ENCODE measurements at regions not wholly inside any gene's neighbourhood (a gene's known extent, or its start where the extent isn't known, plus 50 kb on each side); places are given as distances from the start of the nearest gene placed in this dataset.

DNA sequence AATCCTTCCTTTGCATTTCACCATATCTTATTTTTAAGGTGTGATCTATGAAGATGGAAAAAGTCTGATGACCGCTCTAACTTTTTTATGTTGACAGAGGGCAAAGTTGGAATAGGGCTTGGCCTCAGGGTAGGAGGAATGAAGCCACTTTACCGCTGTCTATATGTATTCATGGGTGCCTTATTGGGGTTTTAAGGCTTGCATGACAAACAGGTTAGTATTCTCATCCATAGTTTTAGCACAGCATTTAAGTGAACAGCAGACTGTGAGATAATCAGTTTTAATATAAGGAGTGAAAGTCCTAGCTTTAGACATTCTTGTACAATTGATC lies 81.7 kb upstream of the BMP2K start:
- TF ChIP-seq, protein P1, sequence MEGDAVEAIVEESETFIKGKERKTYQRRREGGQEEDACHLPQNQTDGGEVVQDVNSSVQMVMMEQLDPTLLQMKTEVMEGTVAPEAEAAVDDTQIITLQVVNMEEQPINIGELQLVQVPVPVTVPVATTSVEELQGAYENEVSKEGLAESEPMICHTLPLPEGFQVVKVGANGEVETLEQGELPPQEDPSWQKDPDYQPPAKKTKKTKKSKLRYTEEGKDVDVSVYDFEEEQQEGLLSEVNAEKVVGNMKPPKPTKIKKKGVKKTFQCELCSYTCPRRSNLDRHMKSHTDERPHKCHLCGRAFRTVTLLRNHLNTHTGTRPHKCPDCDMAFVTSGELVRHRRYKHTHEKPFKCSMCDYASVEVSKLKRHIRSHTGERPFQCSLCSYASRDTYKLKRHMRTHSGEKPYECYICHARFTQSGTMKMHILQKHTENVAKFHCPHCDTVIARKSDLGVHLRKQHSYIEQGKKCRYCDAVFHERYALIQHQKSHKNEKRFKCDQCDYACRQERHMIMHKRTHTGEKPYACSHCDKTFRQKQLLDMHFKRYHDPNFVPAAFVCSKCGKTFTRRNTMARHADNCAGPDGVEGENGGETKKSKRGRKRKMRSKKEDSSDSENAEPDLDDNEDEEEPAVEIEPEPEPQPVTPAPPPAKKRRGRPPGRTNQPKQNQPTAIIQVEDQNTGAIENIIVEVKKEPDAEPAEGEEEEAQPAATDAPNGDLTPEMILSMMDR (IDR thresholded peaks at IDR 0.05; ENCODE audit: borderline replicate concordance, extremely low read depth, low read length, poor library complexity, severe bottlenecking) = no peak
- no peak for TF ChIP-seq EZH2 (IDR thresholded peaks at IDR 0.05; ENCODE audit: borderline replicate concordance, low read depth, low read length, severe bottlenecking)

Measured in DND-41 (cell line).